GM13977 (cell line): ENCODE measurements at regions not wholly inside any gene's neighbourhood (a gene's known extent, or its start where the extent isn't known, plus 50 kb on each side); places are given as distances from the start of the nearest gene placed in this dataset.

Source experiments
- DNase-seq: peaks from one replicate; pipeline ENCODE4 v3.0.0; 2012; ENCODE audit warnings: low spot score
- CTCF ChIP-seq: IDR thresholded peaks from 2 replicates; pipeline ENCODE4 v1.5.1; 2012; ENCODE audit warnings: mild to moderate bottlenecking, control low read depth; ENCODE audit not compliant: insufficient read depth; ENCODE audit errors: extremely low read depth, missing control alignments
- in situ Hi-C: fragments of 300-500 bp; cut with MboI; formaldehyde crosslinking; loops from one replicate; pipeline ENCODE4 v1.12.0; 2022; ENCODE audit warnings: low sequenced_read_pairs, low pct_unique_long_range_greater_than_20kb, mixed read lengths, inconsistent platforms; ENCODE audit not compliant: unreplicated experiment

- in situ Hi-C loops, result no loop called here
- DNase-seq, result no peak
- TF ChIP-seq CTCF, result no peak
Observed at GRCh38 chr10:78360284-78360683, 326.6 kb downstream of the RPS24 start.

DNA sequence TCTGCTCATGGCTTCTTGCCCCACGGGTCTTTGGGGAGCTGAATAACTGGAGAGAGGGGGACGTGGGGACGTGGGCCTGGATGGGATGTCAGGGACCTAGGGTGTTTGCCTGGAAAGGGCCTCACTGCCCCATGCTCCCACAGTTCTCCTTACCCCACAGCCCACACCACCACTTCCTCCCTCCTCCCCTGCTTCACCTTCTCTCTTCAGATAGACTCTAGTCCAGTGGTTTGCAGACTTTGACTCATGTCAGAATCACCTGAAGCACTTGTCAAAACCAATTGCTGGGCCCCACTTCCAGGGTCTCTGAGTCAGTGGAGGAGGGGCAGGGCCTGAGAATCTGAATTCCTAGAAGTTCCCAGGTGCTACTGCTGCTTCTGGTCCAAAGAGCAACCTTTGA, 327.4 kb downstream of the RPS24 start:
- no peak for DNase-seq

GRCh38 chr10:78362406-78363022, 328.9 kb downstream of the RPS24 start:
- in situ Hi-C loops, result no loop called here
- no peak for DNase-seq

More for the DNA sequence above, 327.4 kb downstream of the RPS24 start:
- TF ChIP-seq CTCF, result no peak
- in situ Hi-C loops, result no loop called here

DNA sequence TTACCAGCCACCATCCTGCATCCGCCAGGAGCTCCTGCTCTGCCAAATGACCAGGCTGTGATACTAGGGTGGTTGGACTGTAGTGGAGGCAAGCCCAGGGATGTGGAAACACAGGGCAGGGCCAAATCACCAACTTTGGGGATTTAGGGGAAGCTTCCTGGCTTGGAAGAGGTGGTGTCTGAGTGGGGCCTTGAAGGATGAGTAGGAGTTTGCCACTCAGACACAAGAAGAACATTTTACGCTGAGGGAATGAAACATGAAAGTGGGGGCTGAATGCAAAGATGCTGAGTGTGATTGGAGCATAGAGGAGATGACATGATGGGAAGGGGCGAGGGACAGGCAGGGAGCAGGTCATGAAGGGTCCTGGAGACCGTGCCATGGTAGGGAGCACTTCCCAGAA, 329.5 kb downstream of the RPS24 start:
- in situ Hi-C loops, result no loop called here
- TF ChIP-seq CTCF, result no peak
- DNase-seq, result no peak

More at GRCh38 chr10:78362406-78363022, 328.9 kb downstream of the RPS24 start:
- TF ChIP-seq CTCF, result no peak

- in situ Hi-C loops, result no loop called here
- no peak for TF ChIP-seq CTCF
- no peak for DNase-seq
Observed at GRCh38 chr10:78365694-78366093, 332.0 kb downstream of the RPS24 start.

GRCh38 chr10:78366663-78367411, 333.2 kb downstream of the RPS24 start:
- no peak for DNase-seq
- no peak for TF ChIP-seq CTCF
- in situ Hi-C loops, result no loop called here
